IMR-90 (cell line): ENCODE measurements at regions not wholly inside any gene's neighbourhood (a gene's known extent, or its start where the extent isn't known, plus 50 kb on each side); places are given as distances from the start of the nearest gene placed in this dataset.

ENCODE experiments used
- ATAC-seq: fragments of 200-7000 bp; cut with Tn5 transposase; 2 replicates; pipeline ENCODE4 v1.9.1; 2020; ENCODE audit warnings: low read depth, mild to moderate bottlenecking, moderate library complexity
- BruUV-seq: library from RNA; stranded (reverse); fragments of 400-500 nt; replicated peaks from 2 replicates; lab custom pipeline; 2021; lab: Mats Ljungman, UMichigan
- CTCF ChIA-PET: fragments of 300-600 bp; formaldehyde crosslinking; extraction: SDS; loops from one replicate; lab custom pipeline; 2021; ENCODE audit warnings: antibody characterized with exemption; lab: Yijun Ruan, JAX
- POLR2A ChIA-PET: fragments of 300-600 bp; sonication (Branson Sonifier 250); formaldehyde crosslinking; loops from one replicate; lab custom pipeline; 2022; ENCODE audit warnings: antibody characterized with exemption; ENCODE audit not compliant: unreplicated experiment; lab: Charles Lee
- DNase-seq: peaks from one replicate; pipeline ENCODE4 v3.0.0; 2013
- H2AFZ ChIP-seq: replicated peaks from 2 replicates; pipeline ENCODE3; 2013; ENCODE audit warnings: low read length, mild to moderate bottlenecking; ENCODE audit not compliant: poor library complexity
- H2AK5ac ChIP-seq: 2 replicates; pipeline ENCODE4 v1.6.1; 2013; ENCODE audit warnings: low read depth, low read length, inconsistent platforms
- H2AK9ac ChIP-seq: replicated peaks from 2 replicates; pipeline ENCODE3; 2013; ENCODE audit warnings: mild to moderate bottlenecking, low read depth, low read length, moderate library complexity; ENCODE audit not compliant: poor library complexity
- H2BK120ac ChIP-seq: 2 replicates; pipeline ENCODE4 v1.6.1; 2013; ENCODE audit warnings: low read depth, low read length, inconsistent platforms
- H2BK15ac ChIP-seq: 3 replicates; pipeline ENCODE4 v1.6.1; 2013; ENCODE audit warnings: low read depth, low read length, inconsistent platforms
- H2BK20ac ChIP-seq: 2 replicates; pipeline ENCODE4 v1.6.1; 2013; ENCODE audit warnings: low read depth, mild to moderate bottlenecking, inconsistent platforms, low read length, moderate library complexity
- H2BK5ac ChIP-seq: 2 replicates; pipeline ENCODE4 v1.6.1; 2013; ENCODE audit warnings: mild to moderate bottlenecking, low read depth, low read length, inconsistent platforms; ENCODE audit not compliant: poor library complexity, severe bottlenecking
- H3K14ac ChIP-seq: replicated peaks from 2 replicates; pipeline ENCODE4 v1.6.1; 2013; ENCODE audit warnings: low read depth, low read length, inconsistent platforms
- H3K18ac ChIP-seq: 2 replicates; pipeline ENCODE4 v1.6.1; 2013; ENCODE audit warnings: low read depth, low read length, control low read depth
- H3K23ac ChIP-seq: 2 replicates; pipeline ENCODE4 v1.6.1; 2013; ENCODE audit warnings: low read depth, low read length, inconsistent platforms
- H3K27ac ChIP-seq: 2 replicates; pipeline ENCODE4 v1.5.1; 2013; ENCODE audit warnings: mild to moderate bottlenecking, control low read depth, low read length; ENCODE audit not compliant: insufficient read depth
- H3K27me3 ChIP-seq: 2 replicates; pipeline ENCODE4 v1.6.1; 2013; ENCODE audit warnings: low read length; ENCODE audit not compliant: control insufficient read depth, insufficient read depth
- H3K36me3 ChIP-seq: 2 replicates; pipeline ENCODE4 v1.6.1; 2013; ENCODE audit warnings: low read length, mixed read lengths; ENCODE audit not compliant: control insufficient read depth, insufficient read depth
- H3K4ac ChIP-seq: 2 replicates; pipeline ENCODE4 v1.6.1; 2013; ENCODE audit warnings: low read depth, low read length, inconsistent platforms
- H3K4me1 ChIP-seq: 2 replicates; pipeline ENCODE4 v1.6.1; 2013; ENCODE audit warnings: low read length, mixed read lengths; ENCODE audit not compliant: control insufficient read depth, insufficient read depth
- H3K4me2 ChIP-seq: 2 replicates; pipeline ENCODE4 v1.6.1; 2013; ENCODE audit warnings: low read depth, mild to moderate bottlenecking, control low read depth, low read length, moderate library complexity
- H3K4me3 ChIP-seq: 2 replicates; pipeline ENCODE4 v1.5.1; 2013; ENCODE audit warnings: low read depth, mild to moderate bottlenecking, control low read depth, low read length, moderate library complexity; ENCODE audit not compliant: insufficient read depth
- H3K56ac ChIP-seq: 2 replicates; pipeline ENCODE4 v1.6.1; 2013; ENCODE audit warnings: low read length, inconsistent platforms; ENCODE audit not compliant: insufficient read depth; ENCODE audit errors: extremely low read depth
- H3K79me1 ChIP-seq, 2 experiments: 2 replicates each; pipeline ENCODE4 v1.6.1; 2013; ENCODE audit warnings: low read length in 2 of 2, inconsistent platforms in 1 of 2, low read depth in 1 of 2
- H3K9ac ChIP-seq: 2 replicates; pipeline ENCODE4 v1.6.1; 2013; ENCODE audit warnings: low read depth, low read length, control low read depth
- H3K9me1 ChIP-seq: 2 replicates; pipeline ENCODE4 v1.6.1; 2013; ENCODE audit warnings: low read length, inconsistent platforms; ENCODE audit not compliant: insufficient read depth
- H3K9me3 ChIP-seq: 2 replicates; pipeline ENCODE4 v1.6.1; 2013; ENCODE audit warnings: low read length; ENCODE audit not compliant: control insufficient read depth, insufficient read depth
- H4K20me1 ChIP-seq: 2 replicates; pipeline ENCODE4 v1.6.1; 2013; ENCODE audit warnings: low read length, inconsistent platforms; ENCODE audit not compliant: insufficient read depth
- H4K5ac ChIP-seq: 2 replicates; pipeline ENCODE4 v1.6.1; 2013; ENCODE audit warnings: mild to moderate bottlenecking, low read depth, low read length, control low read depth
- H4K8ac ChIP-seq, 2 experiments: 2 replicates each; pipeline ENCODE4 v1.6.1; 2013; ENCODE audit warnings: low read depth in 2 of 2, low read length in 2 of 2, control low read depth in 1 of 2, inconsistent platforms in 1 of 2
- H4K91ac ChIP-seq: 2 replicates; pipeline ENCODE4 v1.6.1; 2013; ENCODE audit warnings: low read depth, low read length, inconsistent platforms; ENCODE audit not compliant: insufficient read depth
- WGBS, 2 experiments: methylation state at CpG; one replicate each; pipeline versions ENCODE4 v1.1.5 to v1.1.7; 2013; ENCODE audit warnings: missing lambda C conversion rate in 2 of 2; ENCODE audit not compliant: insufficient read length in 1 of 2; ENCODE audit errors: extremely low coverage in 2 of 2; 5-methylcytosine and 5-hydroxymethylcytosine counted together
- dilution Hi-C: fragments of 300-500 bp; cut with HindIII; formaldehyde crosslinking; loops from one replicate; pipeline ENCODE4 v1.14.3; 2018; ENCODE audit warnings: low sequenced_read_pairs; ENCODE audit not compliant: unreplicated experiment
- in situ Hi-C: fragments of 300-500 bp; cut with MboI; formaldehyde crosslinking; loops from 3 replicates; pipeline ENCODE4 v1.14.3; 2019; ENCODE audit warnings: low sequenced_read_pairs, inconsistent platforms, mixed read lengths
- intact Hi-C: fragments of 100-400 bp; cut with micrococcal nuclease; formaldehyde crosslinking; loops from 2 replicates; pipeline ENCODE4 v1.10.0; 2022
- TF ChIP-seq, protein P1 (sequence below): fragments of 150-350 bp; IDR thresholded peaks from 2 replicates; pipeline ENCODE4 v1.6.1; 2017; ENCODE audit warnings: mild to moderate bottlenecking, antibody characterized with exemption, low read length, low read depth

DNA sequence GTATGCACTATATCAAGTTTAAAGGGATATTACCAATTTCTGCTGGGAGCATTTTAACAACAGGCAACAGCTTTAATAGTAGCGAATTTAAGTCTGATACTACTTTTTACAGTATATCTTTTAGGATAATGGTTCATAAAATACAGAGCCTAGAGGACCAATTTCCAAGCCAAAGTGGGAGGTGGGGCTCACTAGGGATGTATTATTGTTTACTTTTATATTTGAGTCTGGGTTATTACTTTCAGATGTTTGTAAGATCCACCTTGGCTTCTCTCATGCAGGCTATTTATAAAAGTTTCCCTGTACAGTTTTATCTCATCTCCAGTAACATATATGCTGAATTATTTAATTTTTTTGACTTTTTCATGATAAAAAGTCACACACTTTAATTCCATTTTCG lies 242.0 kb downstream of the CMPK2 start:
- Histone ChIP-seq H2AK9ac (no peak overlapping the region), H4K20me1 (no peaks in the 10 kb centered on the region), H3K4me2 (no peak overlapping the region), H3K4me3 (no peak overlapping the region), H2BK120ac (no peak overlapping the region), H3K9ac (no peak overlapping the region), H2BK5ac (no peak overlapping the region), H3K18ac (no peak overlapping the region), H2BK20ac (no peak overlapping the region), H4K5ac (no peak overlapping the region), H3K14ac (no peak overlapping the region), H3K9me3 (no peaks in the 10 kb centered on the region), H3K4me1 (peaks cover 10% of the 10 kb centered on the region), H3K4ac (no peak overlapping the region), H3K23ac (no peak overlapping the region), H2AK5ac (no peak overlapping the region), H2AFZ (no peak overlapping the region), H3K56ac (no peak overlapping the region), H3K27me3 (no peaks in the 10 kb centered on the region), H3K9me1 (no peaks in the 10 kb centered on the region), H3K36me3 (no peaks in the 10 kb centered on the region), H3K27ac (no peak overlapping the region), H4K8ac (no peak overlapping the region), H4K91ac (no peak overlapping the region), H2BK15ac (no peak overlapping the region), H3K79me1 (no peaks in the 10 kb centered on the region)
- WGBS, 2 experiments: no CpG with 5 or more reads among the region's 2 CpGs
- DNase-seq (no peak), ATAC-seq (no peak)
- intact Hi-C loops: no loop called here
- dilution Hi-C loops: no loop called here
- CTCF ChIA-PET: no interaction called here
- POLR2A ChIA-PET: no interaction called here
- BruUV-seq: no TSS peak
- TF ChIP-seq, protein P1, sequence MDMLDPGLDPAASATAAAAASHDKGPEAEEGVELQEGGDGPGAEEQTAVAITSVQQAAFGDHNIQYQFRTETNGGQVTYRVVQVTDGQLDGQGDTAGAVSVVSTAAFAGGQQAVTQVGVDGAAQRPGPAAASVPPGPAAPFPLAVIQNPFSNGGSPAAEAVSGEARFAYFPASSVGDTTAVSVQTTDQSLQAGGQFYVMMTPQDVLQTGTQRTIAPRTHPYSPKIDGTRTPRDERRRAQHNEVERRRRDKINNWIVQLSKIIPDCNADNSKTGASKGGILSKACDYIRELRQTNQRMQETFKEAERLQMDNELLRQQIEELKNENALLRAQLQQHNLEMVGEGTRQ: no peak
- in situ Hi-C loops: no loop called here
